GM21786 (cell line): ENCODE measurements at regions not wholly inside any gene's neighbourhood (a gene's known extent, or its start where the extent isn't known, plus 50 kb on each side); places are given as distances from the start of the nearest gene placed in this dataset.
"Not testable (repeated sequence)": the region's sequence is repeated elsewhere in the genome, so short reads cannot be mapped to it uniquely, and the experiment has no call there.

ENCODE experiments used
- ATAC-seq: cut with Tn5 transposase; IDR thresholded peaks from one replicate; pipeline ENCODE4 v1.9.1; 2021; ENCODE audit not compliant: unreplicated experiment

GRCh38 chr3:18086078-18086477 is 339.1 kb downstream of the SATB1 start:
- ATAC-seq: no peak

GRCh38 chr3:18085429-18085828 is 339.7 kb downstream of the SATB1 start:
- no peak for ATAC-seq

- not testable (repeated sequence) for ATAC-seq
These were observed 340.8 kb upstream of the TBC1D5 start for GRCh38 chr3:18083273-18083590.

GRCh38 chr3:18082551-18083272 is 340.3 kb upstream of the TBC1D5 start:
- no peak for ATAC-seq

- no peak for ATAC-seq
These were observed 337.8 kb upstream of the TBC1D5 start for GRCh38 chr3:18080198-18080689.

GRCh38 chr3:18079739-18080138 is 337.3 kb upstream of the TBC1D5 start:
- no peak for ATAC-seq

GRCh38 chr3:18079062-18079461 is 336.6 kb upstream of the TBC1D5 start:
- ATAC-seq: no peak

GRCh38 chr3:18077128-18077840 is 334.9 kb upstream of the TBC1D5 start:
- no peak for ATAC-seq

- ATAC-seq: no peak
These were observed 333.9 kb upstream of the TBC1D5 start for GRCh38 chr3:18076301-18076700.

- ATAC-seq: no peak
These were observed 333.4 kb upstream of the TBC1D5 start for GRCh38 chr3:18075799-18076198.

GRCh38 chr3:18071833-18072232 is 329.4 kb upstream of the TBC1D5 start:
- no peak for ATAC-seq

- no peak for ATAC-seq
These were observed 328.5 kb upstream of the TBC1D5 start for GRCh38 chr3:18070944-18071343.

- ATAC-seq: no peak
These were observed 327.8 kb upstream of the TBC1D5 start for GRCh38 chr3:18070231-18070630.

GRCh38 chr3:18069568-18069967 is 327.1 kb upstream of the TBC1D5 start:
- ATAC-seq: no peak

- no peak for ATAC-seq
These were observed 324.6 kb upstream of the TBC1D5 start for GRCh38 chr3:18066899-18067582.

- ATAC-seq: no peak
These were observed 322.2 kb upstream of the TBC1D5 start for GRCh38 chr3:18064586-18064985.

GRCh38 chr3:18062657-18063025 is 320.2 kb upstream of the TBC1D5 start:
- no peak for ATAC-seq

- ATAC-seq: no peak
These were observed 319.6 kb upstream of the TBC1D5 start for GRCh38 chr3:18061737-18062656.

- no peak for ATAC-seq
These were observed 316.2 kb upstream of the TBC1D5 start for GRCh38 chr3:18058666-18059065.

GRCh38 chr3:18057471-18058091 is 315.1 kb upstream of the TBC1D5 start:
- ATAC-seq: no peak

- no peak for ATAC-seq
These were observed 312.2 kb upstream of the TBC1D5 start for GRCh38 chr3:18054625-18055024.
